ENCODE measurements at regions not wholly inside any gene's neighbourhood (a gene's known extent, or its start where the extent isn't known, plus 50 kb on each side); places are given as distances from the start of the nearest gene placed in this dataset.

- no peak for TF ChIP-seq CTCF (IDR thresholded peaks at IDR 0.05)
- no peak for TF ChIP-seq SIN3A (IDR thresholded peaks at IDR 0.05; ENCODE audit: borderline replicate concordance, insufficient read depth, low read depth, low read length)
Measured at GRCh38 chr18:54737986-54738385, 90.3 kb upstream of the RAB27B start.
